ENCODE measurements at regions not wholly inside any gene's neighbourhood (a gene's known extent, or its start where the extent isn't known, plus 50 kb on each side); places are given as distances from the start of the nearest gene placed in this dataset.
A peak's percentile ranks its signal among the peaks of the same experiment; 100 is the strongest.

- no peak for DNase-seq
These were observed 50.0 kb upstream of the LCTL start for GRCh38 chr15:66615846-66616245.

DNA sequence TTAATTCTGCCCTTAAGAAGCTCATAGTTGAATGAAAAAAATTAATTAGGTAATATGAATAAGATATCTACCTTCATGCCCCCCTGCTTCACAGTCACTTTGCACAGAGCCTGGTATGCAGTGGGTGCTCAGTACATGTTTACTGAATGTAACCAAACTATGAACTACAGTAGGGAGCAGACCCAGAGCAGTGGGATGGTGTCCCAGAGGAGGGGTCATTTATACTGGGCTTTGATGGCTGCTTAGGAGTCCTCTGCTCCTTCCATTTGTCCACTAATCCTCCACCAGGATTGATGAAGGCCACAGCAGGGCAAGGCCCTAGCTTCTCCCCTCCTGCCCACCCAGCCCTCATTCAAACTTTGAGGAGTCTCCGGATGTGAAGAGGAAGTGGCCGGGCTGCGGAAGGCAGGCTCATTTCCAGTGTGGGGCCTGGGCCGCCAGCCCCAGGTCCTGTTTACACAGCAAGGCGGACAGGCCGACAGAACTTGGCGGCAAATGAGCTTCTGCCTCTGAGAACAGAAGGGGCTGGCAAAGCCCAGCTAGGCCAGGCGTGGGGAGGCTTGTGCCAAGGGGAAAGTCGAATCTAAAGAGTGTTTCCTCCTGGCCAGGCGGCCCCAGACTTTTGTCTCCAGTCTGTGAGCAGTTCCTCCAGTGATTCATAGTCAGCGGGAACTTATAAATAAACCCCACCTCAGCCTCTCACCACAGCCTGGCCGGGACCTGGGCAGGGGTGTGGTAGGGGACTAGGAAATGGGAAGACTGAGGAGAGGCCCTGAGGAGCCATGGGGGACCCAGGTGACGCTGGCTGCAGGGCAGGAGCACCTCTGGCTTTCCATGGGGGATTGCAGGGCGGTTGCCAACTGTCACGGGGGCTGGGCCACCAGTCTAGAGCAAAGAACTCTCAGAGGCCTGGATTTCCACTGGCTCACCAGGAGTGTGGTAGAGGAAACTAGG lies 51.6 kb upstream of the LCTL start:
- DNase-seq, result peak; percentile 69

DNA sequence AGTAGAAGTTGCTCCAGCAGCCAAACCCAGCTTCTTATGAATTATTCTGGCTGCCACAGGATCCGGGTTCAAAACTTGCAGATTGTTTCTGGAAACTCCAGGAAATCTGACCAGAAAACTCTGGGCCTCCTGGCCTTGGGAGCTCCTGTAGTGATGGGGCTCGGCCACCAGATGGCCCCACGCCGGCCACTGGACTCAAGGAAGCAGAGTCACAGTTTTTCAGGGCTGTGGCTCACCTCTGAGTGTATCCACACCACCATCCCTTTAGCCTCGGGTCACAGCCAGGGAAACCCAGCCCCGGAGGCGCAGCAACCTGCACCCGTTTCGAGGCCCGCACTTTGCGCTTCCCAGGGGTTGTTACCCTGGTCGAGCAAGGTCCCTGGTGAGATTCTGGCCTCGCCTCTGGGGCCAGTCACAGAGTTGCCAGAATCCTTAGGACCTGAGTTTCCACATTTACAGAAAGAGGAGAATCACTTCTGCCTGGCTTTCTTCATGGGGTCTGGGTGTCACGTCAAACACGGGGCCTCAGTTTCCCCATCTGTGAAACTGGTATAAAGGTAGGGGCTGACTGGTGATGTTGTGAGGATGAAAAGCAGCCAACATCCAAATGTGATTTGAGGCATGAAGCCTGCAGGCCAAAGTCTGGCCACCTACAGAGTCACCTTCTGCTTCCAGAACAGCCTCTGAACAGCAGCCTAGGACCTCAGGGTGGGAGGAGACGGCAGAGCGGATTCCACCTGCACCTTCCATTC lies 53.5 kb upstream of the LCTL start:
- peak; percentile 81 for DNase-seq

- no peak for DNase-seq
These were observed 54.5 kb upstream of the LCTL start for GRCh38 chr15:66620341-66620740.

- DNase-seq, result no peak
These were observed 55.0 kb upstream of the LCTL start for GRCh38 chr15:66620744-66621344.

DNA sequence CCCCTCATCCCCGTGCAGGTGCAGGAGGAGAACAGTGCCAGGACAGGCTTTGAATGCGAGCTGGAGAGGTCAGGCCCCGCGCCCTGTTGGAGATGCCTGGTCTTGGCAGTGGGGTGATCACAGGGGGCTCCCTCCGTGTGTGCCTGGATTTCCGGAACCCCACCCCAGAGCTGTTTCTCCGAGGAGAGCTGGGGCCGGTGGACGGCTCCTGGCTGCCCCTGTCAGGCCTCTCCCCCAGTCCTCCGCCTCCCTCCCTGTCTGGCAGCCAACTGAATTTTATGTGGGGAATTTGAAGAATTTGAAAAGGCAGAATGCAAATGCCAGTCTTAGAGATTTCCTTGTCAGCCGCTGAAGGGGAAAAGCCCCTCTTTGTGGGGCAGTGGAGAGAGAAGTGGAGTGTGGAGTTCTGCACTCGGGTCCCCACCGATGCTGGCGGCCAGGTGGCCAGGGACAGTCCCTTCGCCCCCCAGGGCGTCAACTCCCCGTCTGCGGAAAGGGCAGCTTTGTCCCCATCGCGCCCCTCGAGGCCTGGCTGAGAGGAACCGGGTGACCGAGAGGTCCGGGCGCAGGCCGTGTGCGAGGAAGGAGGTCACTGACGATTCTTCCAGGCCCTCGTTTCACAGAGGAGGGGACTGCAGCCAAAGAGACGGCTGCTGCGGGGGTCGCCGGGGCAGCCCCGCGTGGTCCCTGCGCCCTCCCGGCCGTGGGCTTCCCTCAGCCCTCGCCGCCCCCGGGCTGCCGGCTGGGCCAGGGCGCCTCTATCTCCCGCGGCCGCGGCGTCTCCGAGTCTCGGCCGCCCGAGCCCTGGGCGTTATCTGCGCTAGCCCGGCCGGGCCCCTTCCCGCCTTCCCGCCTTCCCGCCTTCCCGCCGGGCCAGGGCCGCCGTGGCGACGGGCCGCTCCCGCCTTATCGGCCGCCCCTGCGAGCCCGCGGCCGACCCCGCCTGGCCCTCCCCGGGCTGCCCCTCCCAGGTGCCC lies 56.0 kb upstream of the LCTL start:
- DNase-seq, result peak; percentile 66

- DNase-seq, result no peak
These were observed 56.8 kb upstream of the LCTL start for GRCh38 chr15:66622591-66623022.

DNA sequence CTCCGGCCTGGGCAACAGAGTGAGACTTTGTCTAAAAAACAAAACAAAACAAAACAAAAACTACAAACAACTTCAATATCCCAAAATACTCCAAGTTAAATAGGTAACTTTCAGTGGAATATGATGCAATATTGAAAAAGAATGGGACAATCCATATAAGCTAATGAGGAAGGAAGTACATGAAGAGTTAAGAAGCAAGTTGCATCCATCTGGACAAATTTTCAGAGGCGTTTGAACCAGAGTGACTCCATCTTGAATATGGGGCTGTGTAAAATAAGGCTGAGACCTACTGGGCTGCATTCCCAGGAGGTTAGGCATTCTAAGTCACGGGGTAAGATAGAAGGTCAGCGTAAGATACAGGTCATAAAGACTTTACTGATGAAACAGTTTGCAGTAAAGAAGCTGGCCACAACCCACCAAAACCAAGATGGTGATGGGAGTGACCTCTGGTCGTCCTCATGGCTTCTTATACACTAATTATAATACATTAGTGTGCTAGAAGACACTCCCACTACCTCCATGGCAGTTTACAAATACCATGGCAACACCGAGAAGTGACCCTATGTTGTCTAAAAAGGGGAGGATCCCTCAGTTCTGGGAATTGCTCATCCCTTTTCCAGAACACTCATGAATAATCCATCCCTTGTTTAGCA lies 58.1 kb upstream of the LCTL start:
- no peak for DNase-seq

DNA sequence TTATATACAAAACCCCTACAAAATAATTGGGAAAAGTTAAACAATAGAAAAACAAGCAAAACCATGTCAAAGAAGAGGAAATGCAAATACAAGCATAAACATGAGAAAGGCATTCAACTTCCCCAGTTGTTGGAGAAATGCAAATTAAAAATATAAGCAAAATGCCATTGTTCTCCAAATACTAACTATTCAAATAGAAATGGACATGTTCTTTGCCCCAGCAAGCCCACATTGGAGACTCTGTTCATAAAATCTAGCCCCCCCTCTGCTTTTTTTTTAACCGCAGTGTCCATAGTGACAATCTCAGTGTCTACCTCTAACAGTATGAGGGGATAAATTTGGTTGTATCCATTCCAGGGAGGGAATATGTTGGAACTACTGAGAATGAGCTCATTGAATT lies 59.7 kb upstream of the LCTL start:
- no peak for DNase-seq

GRCh38 chr15:66625974-66626373 lies 60.2 kb upstream of the LCTL start:
- DNase-seq, result no peak

- no peak for DNase-seq
These were observed 63.4 kb upstream of the LCTL start for GRCh38 chr15:66628976-66629723.

DNA sequence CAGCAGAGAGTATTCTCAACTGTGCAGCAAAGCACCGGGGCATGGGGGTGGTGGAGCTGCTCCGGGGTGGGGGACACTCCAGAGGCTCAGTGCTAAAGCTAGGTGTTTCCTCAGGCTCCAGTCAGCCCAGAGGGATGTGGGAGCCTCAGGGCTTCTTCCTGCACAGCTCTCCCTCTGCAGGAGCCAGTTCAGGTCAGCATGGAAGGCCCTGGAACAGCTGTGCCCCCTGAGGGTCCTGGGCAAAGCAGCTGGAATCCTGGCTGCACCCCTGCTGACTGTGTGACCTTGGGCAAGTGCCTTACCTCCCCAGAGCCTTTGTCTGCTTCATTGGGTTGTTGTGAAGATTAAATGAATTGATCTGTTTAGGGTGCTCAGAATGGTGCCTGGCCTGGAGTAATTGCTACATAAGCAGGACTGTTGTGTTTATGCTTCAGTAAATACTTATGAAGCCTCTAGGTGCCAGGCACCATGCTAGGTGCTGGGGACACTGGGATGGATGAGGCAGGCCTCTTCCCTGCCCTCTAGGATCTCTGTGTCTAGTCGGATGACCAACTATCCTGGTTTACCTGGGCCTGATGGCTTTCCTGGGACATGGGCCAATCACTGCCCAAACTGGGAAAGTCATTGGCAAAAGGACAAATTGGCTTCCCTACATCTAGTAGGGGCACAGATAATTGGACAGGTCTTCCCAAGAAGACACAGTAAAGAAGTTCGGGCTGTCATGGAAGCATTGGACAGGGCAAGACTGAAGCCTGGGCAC lies 64.2 kb upstream of the LCTL start:
- DNase-seq, result no peak

DNA sequence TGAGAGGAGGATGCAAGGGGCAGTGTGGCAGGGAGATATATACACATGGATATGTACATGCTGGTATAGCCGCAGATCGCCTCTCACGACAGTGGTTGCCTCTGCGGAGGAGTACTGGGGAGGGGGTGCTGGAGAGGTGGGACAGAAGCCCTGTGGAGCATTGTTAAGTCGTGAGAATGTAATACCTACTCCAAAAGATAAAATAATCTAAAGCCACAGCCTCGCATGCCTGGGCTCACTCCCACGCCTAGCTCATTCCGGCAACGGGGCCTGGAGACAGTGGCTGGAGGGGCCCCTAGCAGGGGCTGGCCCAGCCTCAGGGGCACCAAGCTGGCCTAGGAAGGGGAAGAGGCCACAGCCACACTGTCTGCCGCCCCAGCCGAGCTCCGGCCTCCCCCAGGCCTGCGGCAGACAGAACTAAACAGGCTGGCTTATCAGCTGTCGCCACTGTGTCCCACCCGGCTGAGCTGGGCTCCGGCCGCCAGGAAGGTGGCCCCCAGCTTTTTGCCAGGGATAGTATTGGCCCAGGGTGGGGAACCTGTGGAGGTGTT lies 65.1 kb upstream of the LCTL start:
- no peak for DNase-seq

GRCh38 chr15:66631616-66632263 lies 65.9 kb upstream of the LCTL start:
- peak; percentile 57 for DNase-seq

GRCh38 chr15:66633041-66633937 lies 67.5 kb upstream of the LCTL start:
- DNase-seq, result no peak

GRCh38 chr15:66633938-66634250 lies 68.1 kb upstream of the LCTL start:
- no peak for DNase-seq

DNA sequence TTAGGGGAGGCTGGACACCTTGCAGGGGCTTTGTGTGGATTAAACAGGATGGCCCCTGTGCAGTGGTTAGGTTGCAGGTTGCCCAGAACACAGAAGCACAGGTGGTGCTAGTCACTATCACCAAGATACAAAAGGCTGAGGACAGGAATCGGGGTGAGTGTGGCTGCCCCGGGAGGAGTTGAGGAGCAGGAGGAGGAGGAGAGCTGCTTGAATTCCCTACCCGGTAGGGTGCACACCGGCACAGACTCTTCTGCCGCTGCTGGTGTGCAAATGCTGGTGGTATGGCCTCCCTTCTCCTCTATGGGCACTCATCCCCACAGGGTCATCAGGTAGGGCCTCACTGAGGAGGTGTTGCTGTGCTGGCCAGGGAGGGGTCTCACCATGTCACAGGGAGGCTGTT lies 67.5 kb upstream of the SMAD6 start:
- DNase-seq, result no peak

GRCh38 chr15:66635006-66635405 lies 67.0 kb upstream of the SMAD6 start:
- no peak for DNase-seq
